DND-41 (cell line): ENCODE measurements at regions not wholly inside any gene's neighbourhood (a gene's known extent, or its start where the extent isn't known, plus 50 kb on each side); places are given as distances from the start of the nearest gene placed in this dataset.

Source experiments
- CTCF ChIP-seq: IDR thresholded peaks from 2 replicates; pipeline ENCODE4 v1.5.1; 2012; ENCODE audit warnings: borderline replicate concordance, low read length, moderate library complexity, mild to moderate bottlenecking; ENCODE audit not compliant: poor library complexity, severe bottlenecking; ENCODE audit errors: extremely low read depth
- EZH2 ChIP-seq: IDR thresholded peaks from 3 replicates; pipeline ENCODE4 v1.6.1; 2012; ENCODE audit warnings: borderline replicate concordance, low read depth, mild to moderate bottlenecking, moderate library complexity, low read length, inconsistent platforms; ENCODE audit not compliant: severe bottlenecking

- TF ChIP-seq CTCF (no peak), EZH2 (no peak)
Observed at GRCh38 chr1:87530042-87530807, 201.5 kb downstream of the LMO4 start.
